OCI-LY7 (cell line): ENCODE measurements at regions not wholly inside any gene's neighbourhood (a gene's known extent, or its start where the extent isn't known, plus 50 kb on each side); places are given as distances from the start of the nearest gene placed in this dataset.

Experiments
- BruUV-seq: library from RNA; stranded (reverse); fragments of 400-500 nt; replicated peaks from 2 replicates; lab custom pipeline; 2021; lab: Mats Ljungman, UMichigan
- CTCF ChIA-PET: fragments of 300-600 bp; sonication (Branson Sonifier 250); formaldehyde crosslinking; loops from one replicate; lab custom pipeline; 2022; ENCODE audit warnings: antibody characterized with exemption; ENCODE audit not compliant: unreplicated experiment; lab: Charles Lee
- POLR2A ChIA-PET: fragments of 300-600 bp; sonication (Branson Sonifier 250); formaldehyde crosslinking; loops from one replicate; lab custom pipeline; 2022; ENCODE audit warnings: antibody characterized with exemption; lab: Charles Lee
- DNase-seq: peaks from one replicate; pipeline ENCODE4 v3.0.0-alpha.2; 2015; ENCODE audit warnings: low spot score
- H2AFZ ChIP-seq: fragments of 200-600 bp; sonication (generic), shearing (Covaris generic); 2 replicates; pipeline ENCODE4 v1.6.1; 2014; ENCODE audit warnings: mild to moderate bottlenecking, antibody characterized with exemption, low read length, moderate library complexity
- H3K27ac ChIP-seq: fragments of 200-600 bp; sonication (generic); 2 replicates; pipeline ENCODE4 v1.5.1; 2014; ENCODE audit warnings: mixed run types, low read depth, mild to moderate bottlenecking, moderate library complexity, low read length, inconsistent platforms; ENCODE audit not compliant: poor library complexity, severe bottlenecking
- H3K36me3 ChIP-seq: fragments of 200-600 bp; sonication (generic); 2 replicates; pipeline ENCODE4 v1.6.1; 2014; ENCODE audit warnings: mild to moderate bottlenecking, antibody characterized with exemption, low read length, moderate library complexity, mixed read lengths; ENCODE audit not compliant: insufficient read depth
- H3K4me1 ChIP-seq: fragments of 200-600 bp; sonication (generic); 2 replicates; pipeline ENCODE4 v1.5.1; 2014; ENCODE audit warnings: mild to moderate bottlenecking, low read length; ENCODE audit not compliant: insufficient read depth, poor library complexity, severe bottlenecking
- H3K4me2 ChIP-seq: fragments of 200-600 bp; sonication (generic); 2 replicates; pipeline ENCODE4 v1.6.1; 2014; ENCODE audit warnings: mild to moderate bottlenecking, low read length
- H3K4me3 ChIP-seq: fragments of 200-600 bp; sonication (generic); 2 replicates; pipeline ENCODE4 v1.5.1; 2014; ENCODE audit warnings: mild to moderate bottlenecking, low read depth, low read length; ENCODE audit not compliant: poor library complexity, severe bottlenecking
- H3K79me2 ChIP-seq: fragments of 200-600 bp; sonication (generic); 2 replicates; pipeline ENCODE4 v1.6.1; 2016; ENCODE audit warnings: low read depth, mild to moderate bottlenecking, low read length, moderate library complexity, mixed read lengths; ENCODE audit not compliant: insufficient read depth
- H3K9me2 ChIP-seq: fragments of 200-600 bp; sonication (generic); 2 replicates; pipeline ENCODE4 v1.6.1; 2016; ENCODE audit warnings: mild to moderate bottlenecking, low read length, mixed read lengths; ENCODE audit not compliant: insufficient read depth
- H3K9me3 ChIP-seq: fragments of 200-600 bp; sonication (generic); 2 replicates; pipeline ENCODE4 v1.6.1; 2014; ENCODE audit warnings: mild to moderate bottlenecking, mixed run types, low read length, mixed read lengths
- H4K20me1 ChIP-seq: fragments of 200-600 bp; sonication (generic); 2 replicates; pipeline ENCODE4 v1.6.1; 2014; ENCODE audit warnings: mild to moderate bottlenecking, antibody characterized with exemption, low read length, moderate library complexity, mixed read lengths; ENCODE audit not compliant: insufficient read depth
- EZH2phosphoT487 ChIP-seq: fragments of 200-600 bp; sonication (generic); IDR thresholded peaks from 2 replicates; pipeline ENCODE4 v1.6.1; 2018; ENCODE audit warnings: low read depth, borderline replicate concordance, mild to moderate bottlenecking, mixed run types, antibody characterized with exemption, low read length, moderate library complexity, mixed read lengths
- intact Hi-C: fragments of 100-400 bp; cut with micrococcal nuclease; formaldehyde crosslinking; loops from one replicate; pipeline ENCODE4 v1.10.0; 2022; ENCODE audit not compliant: unreplicated experiment
- TF ChIP-seq, protein P1 (sequence below): fragments of 200-600 bp; sonication (generic); conservative IDR thresholded peaks from 2 replicates; pipeline ENCODE4 v1.5.1; 2014; ENCODE audit warnings: mild to moderate bottlenecking, antibody characterized with exemption, low read length, moderate library complexity, mixed read lengths

DNA sequence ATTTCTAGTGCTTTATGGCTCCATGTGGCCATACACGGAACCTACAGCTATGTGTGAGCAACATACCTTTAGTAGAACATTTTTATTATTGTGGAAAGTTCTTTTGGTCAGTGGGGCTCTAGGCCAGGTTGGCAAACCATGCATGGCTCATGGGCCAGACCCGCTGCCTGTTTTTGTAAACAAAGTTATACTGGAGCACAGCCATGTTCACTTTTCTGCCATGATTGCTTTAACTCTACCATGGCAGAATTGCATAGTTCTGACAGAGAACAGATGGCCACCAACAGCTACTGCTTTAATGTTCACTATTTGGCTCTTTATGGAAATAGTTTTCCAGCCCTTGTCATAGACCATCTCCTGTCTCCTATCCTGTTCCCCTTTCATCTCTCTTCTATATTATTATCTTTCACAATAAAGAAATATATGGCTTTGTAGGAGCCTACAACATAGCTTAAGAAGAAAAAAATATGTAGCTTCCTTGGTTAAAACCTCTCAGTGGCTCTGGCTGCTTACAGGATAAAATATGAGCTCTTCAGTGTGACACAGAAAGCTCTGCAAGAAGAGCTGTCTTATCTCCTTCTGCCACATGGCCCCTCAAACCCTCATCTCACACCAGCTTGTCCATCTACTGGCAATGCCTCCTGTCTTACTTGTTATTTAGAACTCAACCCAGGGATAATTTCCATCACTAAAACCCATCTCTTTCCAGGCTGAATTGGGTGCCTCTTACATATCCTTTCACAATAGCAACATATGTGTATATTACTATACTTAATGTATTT, 54.6 kb upstream of the RWDD3 start:
- intact Hi-C loops, result no loop called here
- Histone ChIP-seq H3K79me2 (no peaks in the 10 kb centered on the region), H4K20me1 (no peaks in the 10 kb centered on the region), H3K9me2 (no peaks in the 10 kb centered on the region), H3K36me3 (no peaks in the 10 kb centered on the region), H3K4me2 (no peak overlapping the region), H3K27ac (no peak overlapping the region), H3K9me3 (no peaks in the 10 kb centered on the region), H3K4me3 (no peak overlapping the region), H3K4me1 (no peaks in the 10 kb centered on the region), H2AFZ (no peak overlapping the region)
- TF ChIP-seq EZH2phosphoT487, result no peak
- TF ChIP-seq, protein P1, sequence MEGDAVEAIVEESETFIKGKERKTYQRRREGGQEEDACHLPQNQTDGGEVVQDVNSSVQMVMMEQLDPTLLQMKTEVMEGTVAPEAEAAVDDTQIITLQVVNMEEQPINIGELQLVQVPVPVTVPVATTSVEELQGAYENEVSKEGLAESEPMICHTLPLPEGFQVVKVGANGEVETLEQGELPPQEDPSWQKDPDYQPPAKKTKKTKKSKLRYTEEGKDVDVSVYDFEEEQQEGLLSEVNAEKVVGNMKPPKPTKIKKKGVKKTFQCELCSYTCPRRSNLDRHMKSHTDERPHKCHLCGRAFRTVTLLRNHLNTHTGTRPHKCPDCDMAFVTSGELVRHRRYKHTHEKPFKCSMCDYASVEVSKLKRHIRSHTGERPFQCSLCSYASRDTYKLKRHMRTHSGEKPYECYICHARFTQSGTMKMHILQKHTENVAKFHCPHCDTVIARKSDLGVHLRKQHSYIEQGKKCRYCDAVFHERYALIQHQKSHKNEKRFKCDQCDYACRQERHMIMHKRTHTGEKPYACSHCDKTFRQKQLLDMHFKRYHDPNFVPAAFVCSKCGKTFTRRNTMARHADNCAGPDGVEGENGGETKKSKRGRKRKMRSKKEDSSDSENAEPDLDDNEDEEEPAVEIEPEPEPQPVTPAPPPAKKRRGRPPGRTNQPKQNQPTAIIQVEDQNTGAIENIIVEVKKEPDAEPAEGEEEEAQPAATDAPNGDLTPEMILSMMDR, result no peak
- DNase-seq, result no peak
- no TSS peak for BruUV-seq
- CTCF ChIA-PET, result interaction anchor here (1.0 kb wide), 1 partner anchor 325 kb away, joined by 3 read pairs; no protein-coding TSS in a partner anchor
- POLR2A ChIA-PET, result interaction anchor here (1.1 kb wide), 1 partner anchor 16 kb away, joined by 3 read pairs; no protein-coding TSS in a partner anchor

GRCh38 chr1:95180371-95180770, 53.6 kb upstream of the RWDD3 start:
- DNase-seq, result no peak
- no peaks in the 10 kb centered on the region for H3K9me3 ChIP-seq
- no TSS peak for BruUV-seq
- no peaks in the 10 kb centered on the region for H3K9me2 ChIP-seq
- TF ChIP-seq EZH2phosphoT487, result no peak
- TF ChIP-seq, protein P1, result no peak
- CTCF ChIA-PET, result interaction anchor here (1.0 kb wide), 1 partner anchor 326 kb away, joined by 3 read pairs; no protein-coding TSS in a partner anchor
- POLR2A ChIA-PET, result interaction anchor here (0.7 to 1.1 kb wide), 3 partner anchors 12 to 78 kb away, joined by 3 to 5 read pairs (median 3); no protein-coding TSS in a partner anchor
- intact Hi-C loops, result no loop called here
- no peaks in the 10 kb centered on the region for H3K36me3 ChIP-seq
- H3K4me3 ChIP-seq, result no peak overlapping the region
- no peak overlapping the region for H3K4me2 ChIP-seq
- H3K27ac ChIP-seq, result no peak overlapping the region
- H3K4me1 ChIP-seq, result no peaks in the 10 kb centered on the region
- H3K79me2 ChIP-seq, result no peaks in the 10 kb centered on the region
- H4K20me1 ChIP-seq, result no peaks in the 10 kb centered on the region
- H2AFZ ChIP-seq, result no peak overlapping the region

DNA sequence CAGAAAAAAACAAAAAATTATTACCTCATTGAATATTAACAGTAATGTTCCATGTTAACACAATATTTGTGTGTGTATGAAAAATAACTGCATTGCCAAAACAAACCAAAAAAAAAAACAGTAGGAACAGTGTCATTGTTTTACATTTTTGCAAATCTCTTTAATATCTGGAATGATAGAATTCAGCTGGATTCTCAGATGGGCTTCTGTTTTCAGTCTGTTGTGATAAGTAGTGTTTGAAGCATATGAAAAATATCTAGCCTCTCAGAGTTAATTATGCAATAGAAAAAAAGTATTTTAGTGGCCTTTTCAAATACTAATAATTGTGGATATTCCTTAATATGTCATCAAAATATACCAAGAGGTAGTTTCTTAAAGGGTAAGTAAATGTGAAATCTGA, 52.9 kb upstream of the RWDD3 start:
- Histone ChIP-seq H3K36me3 (no peaks in the 10 kb centered on the region), H3K9me2 (no peaks in the 10 kb centered on the region), H3K4me1 (no peaks in the 10 kb centered on the region), H3K27ac (no peak overlapping the region), H3K79me2 (no peaks in the 10 kb centered on the region), H3K9me3 (no peaks in the 10 kb centered on the region), H2AFZ (no peak overlapping the region), H4K20me1 (no peaks in the 10 kb centered on the region), H3K4me2 (no peak overlapping the region), H3K4me3 (no peak overlapping the region)
- TF ChIP-seq, protein P1, result no peak
- no peak for TF ChIP-seq EZH2phosphoT487
- BruUV-seq, result no TSS peak
- intact Hi-C loops, result no loop called here
- CTCF ChIA-PET, result no interaction called here
- no peak for DNase-seq
- POLR2A ChIA-PET, result interaction anchor here (0.7 kb wide), 2 partner anchors 13 to 77 kb away, joined by 3 to 5 read pairs; no protein-coding TSS in a partner anchor
